Erythroblast (primary cell): ENCODE measurements at regions not wholly inside any gene's neighbourhood (a gene's known extent, or its start where the extent isn't known, plus 50 kb on each side); places are given as distances from the start of the nearest gene placed in this dataset.
"Not testable (repeated sequence)": the region's sequence is repeated elsewhere in the genome, so short reads cannot be mapped to it uniquely, and the experiment has no call there.

Source experiments
- DNase-seq, 2 experiments: peaks; one replicate each; lab custom pipeline; 2025; lab: John Stamatoyannopoulos, UW
- GATA1 ChIP-seq: IDR thresholded peaks from 2 replicates; pipeline ENCODE4 v1.6.1; 2011; ENCODE audit warnings: low read depth, mild to moderate bottlenecking, control low read depth, low read length, moderate library complexity
- POLR2A ChIP-seq: IDR thresholded peaks from 2 replicates; pipeline ENCODE4 v1.6.1; 2011; ENCODE audit warnings: mild to moderate bottlenecking, low read length

DNA sequence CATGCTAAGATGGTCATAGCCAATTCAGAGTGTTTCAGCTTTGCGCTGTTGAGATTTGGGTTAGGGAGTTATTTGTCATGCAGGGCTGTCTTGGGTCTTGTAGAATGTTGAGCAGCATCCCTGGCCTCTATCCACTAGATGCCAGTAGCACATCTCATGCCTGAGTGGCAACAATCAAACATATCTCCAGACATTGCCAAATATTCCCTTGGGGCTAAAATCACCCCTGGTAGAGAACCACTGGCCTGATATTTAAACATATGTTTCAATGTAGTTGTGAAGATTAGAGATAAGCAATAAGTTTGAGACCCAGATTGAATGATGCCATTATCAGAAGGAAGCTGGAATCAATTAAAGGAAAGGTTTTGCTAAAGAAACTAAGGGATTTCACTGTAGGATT, 463.3 kb downstream of the DOK5 start:
- no peak for DNase-seq

GRCh38 chr20:54933212-54933904, 458.0 kb downstream of the DOK5 start:
- DNase-seq = no peak
- TF ChIP-seq POLR2A = no peak
- TF ChIP-seq GATA1 = no peak

More for the DNA sequence above, 463.3 kb downstream of the DOK5 start:
- TF ChIP-seq POLR2A (no peak), GATA1 (no peak)

- DNase-seq = no peak
- TF ChIP-seq POLR2A = no peak
- no peak for TF ChIP-seq GATA1
Observed at GRCh38 chr20:54929191-54929590, 453.8 kb downstream of the DOK5 start.

DNA sequence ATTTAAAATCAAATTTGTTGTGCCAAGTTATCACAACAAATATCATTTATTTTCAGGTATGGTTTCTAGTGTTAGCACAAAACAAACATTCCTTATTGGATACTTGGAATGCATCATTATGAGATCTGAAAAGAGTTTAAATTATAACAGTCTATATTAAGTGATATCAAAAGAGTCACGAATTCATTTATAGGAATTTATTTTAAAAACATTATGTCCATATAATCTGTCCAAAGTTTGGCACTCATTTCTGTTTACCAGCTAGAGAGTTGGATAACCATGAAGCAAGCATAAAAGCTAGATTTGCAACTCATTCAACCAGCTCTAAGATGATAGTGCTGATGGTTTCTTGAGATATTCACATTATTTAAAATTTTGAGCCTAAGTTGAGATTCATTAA, 453.2 kb downstream of the DOK5 start:
- DNase-seq = no peak
- no peak for TF ChIP-seq POLR2A
- no peak for TF ChIP-seq GATA1

DNA sequence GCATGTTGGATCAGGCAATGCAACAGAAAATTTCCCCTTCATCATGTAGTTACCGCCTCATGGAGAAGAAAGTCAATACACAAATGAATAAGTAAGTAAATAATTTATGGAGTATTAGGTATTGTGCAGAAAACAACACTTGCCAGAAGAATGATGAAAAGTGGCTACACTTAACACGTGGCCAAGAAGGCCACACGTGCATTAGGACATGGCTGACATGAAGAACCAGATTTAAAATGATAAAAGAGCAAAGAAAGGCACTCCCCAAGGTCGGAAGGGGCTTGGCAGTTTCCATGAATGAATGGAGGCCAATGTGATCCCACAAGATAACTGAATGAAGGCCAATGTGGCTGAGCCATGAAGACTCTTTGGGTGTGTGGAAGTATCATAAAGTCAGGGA, 447.2 kb downstream of the DOK5 start:
- no peak for DNase-seq
- TF ChIP-seq POLR2A (no peak), GATA1 (no peak)

DNA sequence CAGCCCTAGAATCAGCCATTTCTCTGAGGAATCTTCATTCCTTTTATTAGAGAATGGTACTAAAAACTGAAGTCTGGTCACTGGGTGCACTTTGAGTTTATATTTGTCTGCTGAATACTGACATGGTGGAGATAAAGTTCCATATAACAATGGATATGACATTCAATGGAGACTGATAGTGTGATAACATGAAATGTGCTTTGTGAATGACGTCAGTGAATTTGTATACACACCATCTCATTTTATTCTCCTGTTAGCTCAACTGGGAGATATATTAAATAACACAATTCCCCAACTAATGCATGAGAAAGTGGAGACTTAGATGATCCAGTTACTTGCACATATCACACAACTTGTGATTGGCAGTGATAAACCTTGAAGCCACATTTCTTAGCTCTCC, 446.7 kb downstream of the DOK5 start:
- no peak for DNase-seq
- TF ChIP-seq GATA1 = no peak
- no peak for TF ChIP-seq POLR2A

GRCh38 chr20:54920491-54920890, 445.1 kb downstream of the DOK5 start:
- no peak for DNase-seq
- TF ChIP-seq POLR2A (no peak), GATA1 (no peak)

DNA sequence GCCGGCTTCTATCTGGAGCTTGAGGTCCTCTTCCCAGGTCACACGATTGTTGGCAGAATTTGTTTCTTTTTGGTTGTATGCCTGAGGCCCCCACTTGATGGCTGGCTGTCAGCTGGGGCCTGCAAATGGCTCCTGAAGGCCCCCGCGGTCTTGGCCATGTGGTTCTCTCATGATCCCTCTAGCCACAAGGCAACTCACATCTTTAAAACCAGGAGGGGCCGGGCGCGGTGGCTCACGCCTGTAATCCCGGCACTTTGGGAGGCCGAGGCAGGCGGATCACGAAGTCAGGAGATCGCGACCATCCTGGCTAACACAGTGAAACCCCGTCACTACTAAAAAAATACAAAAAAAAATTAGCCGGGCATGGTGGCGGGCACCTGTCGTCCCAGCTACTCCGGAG, 443.6 kb downstream of the DOK5 start:
- not testable (repeated sequence) for DNase-seq

DNA sequence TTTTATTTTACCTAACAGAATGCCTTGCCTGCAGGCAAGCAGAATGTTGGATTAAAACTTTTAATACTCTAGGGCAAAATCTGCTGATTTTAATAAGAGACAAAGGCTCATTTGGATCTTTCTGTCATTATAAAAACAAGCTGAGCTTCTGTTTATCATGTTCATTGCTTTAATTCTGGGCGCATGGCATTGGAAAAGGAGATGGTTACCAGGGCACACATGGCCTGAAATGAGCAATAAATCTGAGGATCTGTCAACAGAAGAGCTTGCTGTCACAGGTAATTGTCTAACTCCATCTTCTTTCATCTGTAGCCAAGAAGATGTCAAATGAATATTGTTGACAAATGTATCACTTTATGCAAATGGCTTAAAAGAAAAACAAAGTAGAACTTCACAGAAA, 439.6 kb downstream of the DOK5 start:
- TF ChIP-seq GATA1 = no peak
- TF ChIP-seq POLR2A = no peak

GRCh38 chr20:54909702-54910101, 434.3 kb downstream of the DOK5 start:
- TF ChIP-seq POLR2A = no peak
- no peak for TF ChIP-seq GATA1
- no peak for DNase-seq

More for the DNA sequence above, 439.6 kb downstream of the DOK5 start:
- no peak for DNase-seq

DNA sequence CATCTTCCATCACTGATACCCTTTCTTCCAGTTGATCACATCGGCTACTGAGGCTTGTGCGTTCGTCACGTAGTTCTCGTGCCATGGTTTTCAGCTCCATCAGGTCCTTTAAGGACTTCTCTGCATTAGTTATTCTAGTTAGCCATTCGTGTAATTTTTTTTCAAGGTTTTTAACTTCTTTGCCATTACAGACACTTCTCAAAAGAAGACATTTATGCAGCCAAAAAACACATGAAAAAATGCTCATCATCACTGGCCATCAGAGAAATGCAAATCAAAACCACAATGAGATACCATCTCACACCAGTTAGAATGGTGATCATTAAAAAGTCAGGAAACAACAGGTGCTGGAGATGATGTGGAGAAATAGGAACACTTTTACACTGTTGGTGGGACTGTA, 430.7 kb downstream of the DOK5 start:
- DNase-seq = not testable (repeated sequence)

DNA sequence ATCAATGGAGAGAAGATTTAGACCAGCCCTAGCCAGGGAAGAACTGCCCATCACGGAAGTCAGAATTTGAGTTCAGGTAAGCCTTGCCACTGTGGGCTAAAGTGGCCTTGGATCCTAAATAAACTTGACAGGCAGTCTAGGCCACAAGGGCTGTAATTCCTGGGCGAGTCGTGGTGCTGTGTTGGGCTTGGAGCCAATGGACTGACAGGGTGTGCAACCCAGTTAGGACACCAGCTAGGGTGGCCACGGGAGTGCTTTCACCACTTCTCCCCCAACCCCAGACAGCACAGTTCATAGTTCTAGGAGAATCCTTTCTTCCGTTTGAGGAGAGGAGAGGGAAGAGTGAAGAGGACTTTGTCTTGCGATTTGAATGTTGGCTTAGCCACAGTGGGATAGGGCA, 422.4 kb downstream of the DOK5 start:
- TF ChIP-seq POLR2A = no peak
- TF ChIP-seq GATA1 = no peak

GRCh38 chr20:54891907-54892306, 416.5 kb downstream of the DOK5 start:
- DNase-seq = no peak
- no peak for TF ChIP-seq GATA1

More for the DNA sequence above, 422.4 kb downstream of the DOK5 start:
- no peak for DNase-seq

GRCh38 chr20:54879393-54879792, 404.0 kb downstream of the DOK5 start:
- DNase-seq = no peak
- TF ChIP-seq POLR2A = no peak
- TF ChIP-seq GATA1 = no peak

- TF ChIP-seq GATA1 = no peak
- TF ChIP-seq POLR2A = no peak
- DNase-seq = no peak
Observed at GRCh38 chr20:54875307-54875706, 399.9 kb downstream of the DOK5 start.

DNA sequence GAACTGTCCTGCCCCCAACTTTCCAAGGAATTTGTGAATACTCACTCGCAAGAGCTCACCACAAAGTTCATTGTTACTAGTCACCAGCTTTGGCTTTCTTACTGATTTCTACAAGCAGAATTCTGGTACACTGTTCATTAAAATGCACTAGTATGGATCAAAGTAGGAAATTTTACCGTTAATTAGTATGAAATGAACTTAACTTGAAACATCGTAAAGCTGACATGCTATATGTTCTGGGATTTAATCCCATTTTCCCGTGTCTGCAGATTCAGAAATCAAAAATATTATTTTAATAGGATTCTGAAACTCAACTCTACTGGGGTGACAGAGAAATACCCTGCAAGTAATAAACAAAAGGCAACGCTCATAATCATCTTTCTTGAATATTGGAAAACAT, 399.3 kb downstream of the DOK5 start:
- TF ChIP-seq POLR2A = no peak
- no peak for TF ChIP-seq GATA1
- no peak for DNase-seq
